ENCODE measurements at regions not wholly inside any gene's neighbourhood (a gene's known extent, or its start where the extent isn't known, plus 50 kb on each side); places are given as distances from the start of the nearest gene placed in this dataset.

DNA sequence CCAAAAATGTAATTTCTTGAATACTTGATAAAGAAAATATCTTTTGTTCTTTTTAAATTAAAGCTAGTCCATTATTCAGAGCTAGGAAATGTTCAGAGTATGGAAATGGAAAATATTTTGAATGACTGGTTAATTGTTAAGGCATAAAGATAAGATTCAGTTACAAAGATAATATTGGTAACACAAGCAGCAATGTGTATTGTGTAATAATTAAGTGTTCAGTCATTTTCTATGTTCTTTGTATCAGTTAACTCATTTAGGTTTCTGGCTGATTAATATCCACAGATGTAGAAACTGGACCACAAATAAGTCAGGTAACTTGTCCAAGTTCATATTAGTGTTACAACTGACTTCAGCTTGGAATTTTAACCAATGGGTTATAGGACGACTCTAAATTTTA is 442.2 kb upstream of the MANEA start:
- Histone ChIP-seq H3K9me3 (ENCODE audit: control insufficient read depth, low read length) (no peaks in the 10 kb centered on the region), H3K36me3 (ENCODE audit: control insufficient read depth, insufficient read depth, low read length) (no peaks in the 10 kb centered on the region), H3K27ac (ENCODE audit: insufficient read depth, low read length, poor library complexity, severe bottlenecking) (no peak overlapping the region), H3K27me3 (replicated peaks; ENCODE audit: control insufficient read depth, insufficient read depth, low read length, poor library complexity, severe bottlenecking) (no peaks in the 10 kb centered on the region), H3K4me1 (ENCODE audit: control insufficient read depth, insufficient read depth, low read length, poor library complexity, severe bottlenecking) (no peaks in the 10 kb centered on the region), H3K4me3 (ENCODE audit: insufficient read depth, low read depth, low read length, poor library complexity, severe bottlenecking) (no peak overlapping the region)
- no peak for DNase-seq

GRCh38 chr6:95142101-95142500 is 435.2 kb upstream of the MANEA start:
- no peaks in the 10 kb centered on the region for H3K9me3 ChIP-seq (ENCODE audit: control insufficient read depth, low read length)
- DNase-seq: no peak

GRCh38 chr6:95142661-95143335 is 434.5 kb upstream of the MANEA start:
- H3K27ac ChIP-seq (ENCODE audit: insufficient read depth, low read length, poor library complexity, severe bottlenecking): no peak overlapping the region
- no peaks in the 10 kb centered on the region for H3K9me3 ChIP-seq (ENCODE audit: control insufficient read depth, low read length)
- DNase-seq: no peak
- no peaks in the 10 kb centered on the region for H3K36me3 ChIP-seq (ENCODE audit: control insufficient read depth, insufficient read depth, low read length)
- H3K4me1 ChIP-seq (ENCODE audit: control insufficient read depth, insufficient read depth, low read length, poor library complexity, severe bottlenecking): no peaks in the 10 kb centered on the region
- no peaks in the 10 kb centered on the region for H3K27me3 ChIP-seq (replicated peaks; ENCODE audit: control insufficient read depth, insufficient read depth, low read length, poor library complexity, severe bottlenecking)
- no peak overlapping the region for H3K4me3 ChIP-seq (ENCODE audit: insufficient read depth, low read depth, low read length, poor library complexity, severe bottlenecking)

More at GRCh38 chr6:95142101-95142500, 435.2 kb upstream of the MANEA start:
- no peaks in the 10 kb centered on the region for H3K36me3 ChIP-seq (ENCODE audit: control insufficient read depth, insufficient read depth, low read length)
- H3K27ac ChIP-seq (ENCODE audit: insufficient read depth, low read length, poor library complexity, severe bottlenecking): no peak overlapping the region
- H3K27me3 ChIP-seq (replicated peaks; ENCODE audit: control insufficient read depth, insufficient read depth, low read length, poor library complexity, severe bottlenecking): no peaks in the 10 kb centered on the region
- no peak overlapping the region for H3K4me3 ChIP-seq (ENCODE audit: insufficient read depth, low read depth, low read length, poor library complexity, severe bottlenecking)
- no peaks in the 10 kb centered on the region for H3K4me1 ChIP-seq (ENCODE audit: control insufficient read depth, insufficient read depth, low read length, poor library complexity, severe bottlenecking)

DNA sequence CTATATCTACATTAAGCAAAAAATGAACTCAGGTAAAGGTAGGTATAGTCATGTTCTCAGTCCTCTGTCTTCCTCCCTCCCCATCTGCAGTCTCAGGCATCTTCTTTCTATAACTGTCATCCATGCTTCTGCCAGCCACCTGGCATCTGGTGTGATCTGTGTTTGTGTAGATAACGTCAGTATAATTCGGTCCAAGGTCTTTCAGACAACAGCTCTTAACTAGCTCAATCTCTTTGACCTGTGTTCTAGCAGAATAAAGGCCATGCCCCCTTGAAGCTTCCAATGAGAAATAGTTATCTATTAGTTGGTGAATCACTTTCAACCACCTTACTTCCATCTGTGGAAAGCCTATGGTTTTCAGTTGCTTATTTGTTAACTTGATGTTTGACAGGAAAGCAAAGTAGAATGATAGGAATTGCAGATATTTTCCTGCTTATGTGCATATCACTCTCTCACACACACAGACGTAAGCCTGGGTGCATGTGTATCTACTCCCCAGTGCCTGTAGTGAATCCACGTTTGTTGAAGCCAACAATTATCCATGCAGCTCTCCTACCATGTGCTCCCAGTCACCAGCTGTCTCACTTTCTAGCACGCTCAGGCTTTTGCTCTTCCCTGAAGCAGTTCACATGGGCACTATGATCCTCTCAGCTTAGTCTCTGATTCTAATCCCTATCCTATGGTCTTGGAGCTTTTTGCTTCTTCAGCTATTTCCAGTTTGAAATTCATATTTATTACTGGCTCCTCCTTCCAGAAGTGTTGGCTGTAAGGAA is 433.7 kb upstream of the MANEA start:
- H3K27me3 ChIP-seq (replicated peaks; ENCODE audit: control insufficient read depth, insufficient read depth, low read length, poor library complexity, severe bottlenecking): no peaks in the 10 kb centered on the region

DNA sequence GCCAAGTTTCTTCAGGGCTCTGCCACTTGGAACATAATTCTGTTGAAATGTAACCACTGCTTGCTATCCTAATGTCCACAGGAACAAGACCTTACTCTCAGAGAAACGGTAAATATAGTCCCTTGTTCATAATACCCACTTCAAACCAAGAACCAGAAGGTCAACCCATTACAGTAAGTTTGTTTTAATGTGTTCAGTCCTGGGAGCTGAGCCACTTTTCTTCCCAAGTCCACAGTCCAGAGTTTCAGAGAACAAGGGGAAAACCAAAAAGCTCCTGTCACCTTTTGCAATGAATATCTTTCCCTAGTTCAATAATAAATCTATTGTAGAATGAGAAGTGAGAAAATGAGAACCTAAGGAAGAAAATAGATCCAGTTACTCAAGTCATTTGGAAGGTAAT is 431.9 kb upstream of the MANEA start:
- Histone ChIP-seq H3K9me3 (ENCODE audit: control insufficient read depth, low read length) (no peaks in the 10 kb centered on the region), H3K27ac (ENCODE audit: insufficient read depth, low read length, poor library complexity, severe bottlenecking) (no peak overlapping the region), H3K4me1 (ENCODE audit: control insufficient read depth, insufficient read depth, low read length, poor library complexity, severe bottlenecking) (no peaks in the 10 kb centered on the region), H3K36me3 (ENCODE audit: control insufficient read depth, insufficient read depth, low read length) (no peaks in the 10 kb centered on the region), H3K27me3 (replicated peaks; ENCODE audit: control insufficient read depth, insufficient read depth, low read length, poor library complexity, severe bottlenecking) (no peaks in the 10 kb centered on the region), H3K4me3 (ENCODE audit: insufficient read depth, low read depth, low read length, poor library complexity, severe bottlenecking) (no peak overlapping the region)
- DNase-seq: no peak

More for the DNA sequence above, 433.7 kb upstream of the MANEA start:
- H3K9me3 ChIP-seq (ENCODE audit: control insufficient read depth, low read length): no peaks in the 10 kb centered on the region
- H3K36me3 ChIP-seq (ENCODE audit: control insufficient read depth, insufficient read depth, low read length): no peaks in the 10 kb centered on the region
- no peak overlapping the region for H3K4me3 ChIP-seq (ENCODE audit: insufficient read depth, low read depth, low read length, poor library complexity, severe bottlenecking)
- no peak for DNase-seq
- H3K4me1 ChIP-seq (ENCODE audit: control insufficient read depth, insufficient read depth, low read length, poor library complexity, severe bottlenecking): no peaks in the 10 kb centered on the region
- H3K27ac ChIP-seq (ENCODE audit: insufficient read depth, low read length, poor library complexity, severe bottlenecking): no peak overlapping the region

DNA sequence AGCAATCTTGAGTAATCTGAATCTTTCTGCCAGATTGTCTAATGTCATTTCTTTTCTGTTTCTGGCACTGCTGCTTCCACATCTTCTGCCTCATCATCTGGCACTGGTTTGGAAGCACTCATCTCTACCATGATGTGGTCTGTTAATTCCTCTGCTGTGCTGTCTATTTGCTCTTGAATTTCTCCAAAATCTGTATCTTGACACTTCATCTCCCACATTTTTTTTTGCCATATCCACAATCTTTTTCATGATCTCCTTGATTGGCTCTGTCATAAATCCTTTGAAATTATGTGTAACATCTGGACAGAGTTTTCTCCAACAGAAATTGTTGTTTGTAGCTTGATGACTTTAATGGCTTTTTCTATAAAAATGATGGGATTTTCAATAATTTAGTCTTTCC is 417.8 kb upstream of the MANEA start:
- H3K9me3 ChIP-seq (ENCODE audit: control insufficient read depth, low read length): no peaks in the 10 kb centered on the region
- no peak overlapping the region for H3K4me3 ChIP-seq (ENCODE audit: insufficient read depth, low read depth, low read length, poor library complexity, severe bottlenecking)
- no peak overlapping the region for H3K27ac ChIP-seq (ENCODE audit: insufficient read depth, low read length, poor library complexity, severe bottlenecking)
- no peaks in the 10 kb centered on the region for H3K36me3 ChIP-seq (ENCODE audit: control insufficient read depth, insufficient read depth, low read length)
- no peaks in the 10 kb centered on the region for H3K27me3 ChIP-seq (replicated peaks; ENCODE audit: control insufficient read depth, insufficient read depth, low read length, poor library complexity, severe bottlenecking)
- H3K4me1 ChIP-seq (ENCODE audit: control insufficient read depth, insufficient read depth, low read length, poor library complexity, severe bottlenecking): no peaks in the 10 kb centered on the region
- DNase-seq: no peak

- no peak overlapping the region for H3K4me3 ChIP-seq (ENCODE audit: insufficient read depth, low read depth, low read length, poor library complexity, severe bottlenecking)
- no peak for DNase-seq
- H3K27me3 ChIP-seq (replicated peaks; ENCODE audit: control insufficient read depth, insufficient read depth, low read length, poor library complexity, severe bottlenecking): no peaks in the 10 kb centered on the region
- no peaks in the 10 kb centered on the region for H3K9me3 ChIP-seq (ENCODE audit: control insufficient read depth, low read length)
- H3K4me1 ChIP-seq (ENCODE audit: control insufficient read depth, insufficient read depth, low read length, poor library complexity, severe bottlenecking): no peaks in the 10 kb centered on the region
- no peak overlapping the region for H3K27ac ChIP-seq (ENCODE audit: insufficient read depth, low read length, poor library complexity, severe bottlenecking)
- no peaks in the 10 kb centered on the region for H3K36me3 ChIP-seq (ENCODE audit: control insufficient read depth, insufficient read depth, low read length)
Measured at GRCh38 chr6:95169775-95170174, 407.6 kb upstream of the MANEA start.

- DNase-seq: no peak
Measured at GRCh38 chr6:95175927-95176675, 401.2 kb upstream of the MANEA start.

DNA sequence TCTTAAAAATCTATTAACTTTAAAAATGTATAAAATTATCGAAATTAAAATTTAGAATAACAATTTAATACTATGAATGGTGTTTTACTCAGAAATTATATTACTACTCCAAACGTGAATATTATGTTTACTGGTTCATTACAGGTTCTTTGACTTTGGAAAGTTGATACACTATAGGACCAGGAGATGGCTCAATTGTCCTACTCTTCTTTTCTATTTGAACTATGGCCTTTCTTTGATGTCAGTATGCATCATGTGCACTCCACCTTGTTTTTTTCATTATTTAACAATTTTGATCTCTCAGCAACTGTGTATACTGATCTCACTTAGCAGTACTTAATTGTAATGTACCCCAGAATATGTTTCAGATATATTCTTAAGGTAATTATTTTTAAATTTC is 391.5 kb upstream of the MANEA start:
- Histone ChIP-seq H3K27me3 (replicated peaks; ENCODE audit: control insufficient read depth, insufficient read depth, low read length, poor library complexity, severe bottlenecking) (no peaks in the 10 kb centered on the region), H3K4me3 (ENCODE audit: insufficient read depth, low read depth, low read length, poor library complexity, severe bottlenecking) (no peak overlapping the region), H3K27ac (ENCODE audit: insufficient read depth, low read length, poor library complexity, severe bottlenecking) (no peak overlapping the region), H3K36me3 (ENCODE audit: control insufficient read depth, insufficient read depth, low read length) (no peaks in the 10 kb centered on the region), H3K4me1 (ENCODE audit: control insufficient read depth, insufficient read depth, low read length, poor library complexity, severe bottlenecking) (no peaks in the 10 kb centered on the region), H3K9me3 (ENCODE audit: control insufficient read depth, low read length) (no peaks in the 10 kb centered on the region)
- DNase-seq: no peak

More at GRCh38 chr6:95175927-95176675, 401.2 kb upstream of the MANEA start:
- H3K9me3 ChIP-seq (ENCODE audit: control insufficient read depth, low read length): no peaks in the 10 kb centered on the region
- no peaks in the 10 kb centered on the region for H3K36me3 ChIP-seq (ENCODE audit: control insufficient read depth, insufficient read depth, low read length)
- no peaks in the 10 kb centered on the region for H3K4me1 ChIP-seq (ENCODE audit: control insufficient read depth, insufficient read depth, low read length, poor library complexity, severe bottlenecking)
- H3K4me3 ChIP-seq (ENCODE audit: insufficient read depth, low read depth, low read length, poor library complexity, severe bottlenecking): no peak overlapping the region
- H3K27me3 ChIP-seq (replicated peaks; ENCODE audit: control insufficient read depth, insufficient read depth, low read length, poor library complexity, severe bottlenecking): no peaks in the 10 kb centered on the region
- no peak overlapping the region for H3K27ac ChIP-seq (ENCODE audit: insufficient read depth, low read length, poor library complexity, severe bottlenecking)

- Histone ChIP-seq H3K27ac (ENCODE audit: insufficient read depth, low read length, poor library complexity, severe bottlenecking) (no peak overlapping the region), H3K27me3 (replicated peaks; ENCODE audit: control insufficient read depth, insufficient read depth, low read length, poor library complexity, severe bottlenecking) (no peaks in the 10 kb centered on the region), H3K9me3 (ENCODE audit: control insufficient read depth, low read length) (no peaks in the 10 kb centered on the region), H3K4me1 (ENCODE audit: control insufficient read depth, insufficient read depth, low read length, poor library complexity, severe bottlenecking) (no peaks in the 10 kb centered on the region), H3K4me3 (ENCODE audit: insufficient read depth, low read depth, low read length, poor library complexity, severe bottlenecking) (no peak overlapping the region), H3K36me3 (ENCODE audit: control insufficient read depth, insufficient read depth, low read length) (no peaks in the 10 kb centered on the region)
- DNase-seq: no peak
Measured at GRCh38 chr6:95186710-95187109, 390.6 kb upstream of the MANEA start.
